ENCODE measurements at regions not wholly inside any gene's neighbourhood (a gene's known extent, or its start where the extent isn't known, plus 50 kb on each side); places are given as distances from the start of the nearest gene placed in this dataset.

- ChIA-PET SMC1A (ENCODE audit: uncharacterized antibody, unreplicated experiment) (no interaction called here), POLR2A (interaction anchor here (0.6 kb wide), 1 partner anchor 348 kb away, joined by 3 read pairs; no protein-coding TSS in a partner anchor), CTCF (interaction anchor here (1.0 kb wide), 1 partner anchor 9 kb away, joined by 4 read pairs; no protein-coding TSS in a partner anchor), RAD21 (ENCODE audit: unreplicated experiment) (no interaction called here)
- peaks cover 13% of the 10 kb centered on the region for H3K4me1 ChIP-seq (ENCODE audit: control insufficient read depth, insufficient read depth, low read length)
- H4K20me1 ChIP-seq (ENCODE audit: control insufficient read depth, insufficient read depth) = no peaks in the 10 kb centered on the region; the same call in 1 of the 2 replicates
- in situ Hi-C loops (cut with MboI) = no loop called here
- DNase-seq (ENCODE audit: low read depth, low spot score) (no peak), FAIRE-seq (no peak), ATAC-seq (no peak)
- no peak overlapping the region for H3K9ac ChIP-seq (ENCODE audit: control insufficient read depth, insufficient read depth, low read length)
- intact Hi-C loops (cut with micrococcal nuclease; ENCODE audit: unreplicated experiment) = no loop called here
- H3K9me3 ChIP-seq (replicated peaks; ENCODE audit: control insufficient read depth, insufficient read depth, low read length) = 0 out of 3 replicates have a peak, but pooled peaks cover 2% of the 10 kb centered on the region
- H3K79me2 ChIP-seq (ENCODE audit: control insufficient read depth, insufficient read depth, low read length) = no peaks in the 10 kb centered on the region
- 88% methylated on average over 3 of the region's 3 CpGs for WGBS (ENCODE audit: insufficient coverage, insufficient replicate concordance, low lambda C conversion rate, missing lambda C conversion rate)
- no TSS peak for BruUV-seq (replicated peaks)
- H3K4me3 ChIP-seq = no peak overlapping the region
- H3K27me3 ChIP-seq (replicated peaks in 1 of 2; ENCODE audit: control insufficient read depth in 2 of 2, insufficient read depth in 2 of 2, low read length in 1 of 2) = no peaks in the 10 kb centered on the region
- H3K4me2 ChIP-seq (ENCODE audit: control insufficient read depth, insufficient read depth) = no peak overlapping the region
- TF ChIP-seq SUZ12 (IDR thresholded peaks at IDR 0.05; ENCODE audit: unreplicated experiment) (no peak), KLF5 (IDR thresholded peaks at IDR 0.05; ENCODE audit: partially characterized antibody) (no peak), MEF2A (IDR thresholded peaks at IDR 0.05; ENCODE audit: insufficient read depth, low read depth, low read length) (no peak), HCFC1 (IDR thresholded peaks at IDR 0.05; ENCODE audit: low read length) (no peak), TCF3 (IDR thresholded peaks at IDR 0.05; ENCODE audit: borderline replicate concordance, insufficient read depth, low read depth, low read length) (no peak), RELB (IDR thresholded peaks at IDR 0.05; ENCODE audit: low read depth) (no peak), JUNB (IDR thresholded peaks at IDR 0.05) (no peak), IRF3 (IDR thresholded peaks at IDR 0.05) (no peak), ZBTB4 (CRISPR knock-in tag; IDR thresholded peaks at IDR 0.05) (no peak), E2F8 (IDR thresholded peaks at IDR 0.05; ENCODE audit: low read depth, partially characterized antibody) (no peak), POLR2AphosphoS5 (IDR thresholded peaks at IDR 0.05; ENCODE audit: low read length) (no peak)
- H3K36me3 ChIP-seq (ENCODE audit: control insufficient read depth in 2 of 2, insufficient read depth in 2 of 2, low read length in 1 of 2) = no peaks in the 10 kb centered on the region
- no peak overlapping the region for H3K27ac ChIP-seq (ENCODE audit: control insufficient read depth, insufficient read depth)
- H2AFZ ChIP-seq (ENCODE audit: control insufficient read depth, low read depth, low read length) = no peak overlapping the region
Measured at GRCh38 chr2:43060390-43061016, 165.9 kb downstream of the ZFP36L2 start.
